Smooth muscle cell (in vitro differentiated cells): ENCODE measurements at regions not wholly inside any gene's neighbourhood (a gene's known extent, or its start where the extent isn't known, plus 50 kb on each side); places are given as distances from the start of the nearest gene placed in this dataset.

Source experiments
- DNase-seq: peaks from one replicate; lab custom pipeline; 2025; ENCODE audit not compliant: unreplicated experiment; lab: John Stamatoyannopoulos, UW
- H2AFZ ChIP-seq: fragments of 200-600 bp; sonication (generic); 2 replicates; pipeline ENCODE4 v1.6.0; 2016; ENCODE audit warnings: antibody characterized with exemption, low read depth, mild to moderate bottlenecking
- H3F3A ChIP-seq: fragments of 200-600 bp; sonication (generic); 2 replicates; pipeline ENCODE4 v1.6.0; 2017; ENCODE audit warnings: antibody characterized with exemption, low read depth
- H3K27ac ChIP-seq: fragments of 200-600 bp; sonication (generic); 2 replicates; pipeline ENCODE4 v1.5.1; 2016; ENCODE audit warnings: low read depth, mild to moderate bottlenecking
- H3K27me3 ChIP-seq: fragments of 200-600 bp; sonication (generic); 2 replicates; pipeline ENCODE4 v1.6.1; 2016; ENCODE audit warnings: low read depth, mild to moderate bottlenecking
- H3K36me3 ChIP-seq: fragments of 200-600 bp; sonication (generic); 2 replicates; pipeline ENCODE4 v1.5.1; 2016; ENCODE audit warnings: low read depth
- H3K4me1 ChIP-seq: fragments of 200-600 bp; sonication (generic); 2 replicates; pipeline ENCODE4 v1.5.1; 2016; ENCODE audit warnings: low read depth
- H3K4me2 ChIP-seq: fragments of 200-600 bp; sonication (generic); 2 replicates; pipeline ENCODE4 v1.6.0; 2016; ENCODE audit warnings: mild to moderate bottlenecking
- H3K4me3 ChIP-seq: fragments of 200-600 bp; sonication (generic); 2 replicates; pipeline ENCODE4 v1.5.1; 2016; ENCODE audit warnings: mild to moderate bottlenecking
- H3K79me2 ChIP-seq: fragments of 200-600 bp; sonication (generic); 2 replicates; pipeline ENCODE4 v1.6.0; 2016; ENCODE audit warnings: low read depth, mild to moderate bottlenecking
- H3K9ac ChIP-seq: fragments of 200-600 bp; sonication (generic); 2 replicates; pipeline ENCODE4 v1.6.0; 2016; ENCODE audit warnings: low read depth
- H3K9me3 ChIP-seq: fragments of 200-600 bp; sonication (generic); replicated peaks from 2 replicates; pipeline ENCODE4 v1.5.1; 2016; ENCODE audit warnings: low read depth
- H4K20me1 ChIP-seq: fragments of 200-600 bp; sonication (generic); 2 replicates; pipeline ENCODE4 v1.6.0; 2016; ENCODE audit warnings: low read depth
- WGBS: methylation state at CpG from one replicate; pipeline ENCODE4 v1.1.7; 2016; ENCODE audit warnings: low lambda C conversion rate; 5-methylcytosine and 5-hydroxymethylcytosine counted together
- TF ChIP-seq, protein P1 (sequence below): fragments of 200-600 bp; sonication (generic); IDR thresholded peaks from 2 replicates; pipeline ENCODE4 v1.5.1; 2017; ENCODE audit warnings: borderline replicate concordance, mild to moderate bottlenecking, antibody characterized with exemption; ENCODE audit not compliant: insufficient read depth, poor library complexity, severe bottlenecking

DNA sequence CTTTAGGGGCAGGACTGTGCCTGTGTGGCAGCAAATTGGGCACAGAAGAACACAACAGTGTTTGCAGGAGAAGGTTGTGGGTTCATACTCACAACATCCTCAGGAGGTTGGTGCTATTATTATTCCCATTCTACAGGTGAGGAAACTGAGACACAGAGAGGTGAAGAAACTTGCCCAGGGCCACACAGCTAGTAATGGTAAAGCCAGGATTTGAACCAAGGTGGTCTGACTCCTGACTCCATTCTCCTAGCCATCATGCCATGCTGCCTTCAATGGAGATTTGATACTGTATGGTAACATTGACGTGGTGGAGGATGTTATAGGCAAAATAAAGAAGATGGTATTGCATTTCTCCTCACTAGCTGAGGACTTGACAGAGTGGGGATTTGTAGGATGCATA lies 334.2 kb downstream of the RPS6KC1 start:
- no peak for DNase-seq
- no peaks in the 10 kb centered on the region for H3K36me3 ChIP-seq
- no peaks in the 10 kb centered on the region for H3F3A ChIP-seq
- no peaks in the 10 kb centered on the region for H3K79me2 ChIP-seq
- no peak overlapping the region for H3K27ac ChIP-seq
- H4K20me1 ChIP-seq = no peaks in the 10 kb centered on the region
- H3K4me2 ChIP-seq = no peak overlapping the region
- peaks cover 6% of the 10 kb centered on the region for H3K4me1 ChIP-seq
- H3K27me3 ChIP-seq = no peaks in the 10 kb centered on the region
- no peak overlapping the region for H3K4me3 ChIP-seq
- 96% methylated on average over 1 of the region's 1 CpG for WGBS
- no peak overlapping the region for H2AFZ ChIP-seq
- H3K9me3 ChIP-seq = no peaks in the 10 kb centered on the region
- H3K9ac ChIP-seq = no peak overlapping the region
- TF ChIP-seq, protein P1, sequence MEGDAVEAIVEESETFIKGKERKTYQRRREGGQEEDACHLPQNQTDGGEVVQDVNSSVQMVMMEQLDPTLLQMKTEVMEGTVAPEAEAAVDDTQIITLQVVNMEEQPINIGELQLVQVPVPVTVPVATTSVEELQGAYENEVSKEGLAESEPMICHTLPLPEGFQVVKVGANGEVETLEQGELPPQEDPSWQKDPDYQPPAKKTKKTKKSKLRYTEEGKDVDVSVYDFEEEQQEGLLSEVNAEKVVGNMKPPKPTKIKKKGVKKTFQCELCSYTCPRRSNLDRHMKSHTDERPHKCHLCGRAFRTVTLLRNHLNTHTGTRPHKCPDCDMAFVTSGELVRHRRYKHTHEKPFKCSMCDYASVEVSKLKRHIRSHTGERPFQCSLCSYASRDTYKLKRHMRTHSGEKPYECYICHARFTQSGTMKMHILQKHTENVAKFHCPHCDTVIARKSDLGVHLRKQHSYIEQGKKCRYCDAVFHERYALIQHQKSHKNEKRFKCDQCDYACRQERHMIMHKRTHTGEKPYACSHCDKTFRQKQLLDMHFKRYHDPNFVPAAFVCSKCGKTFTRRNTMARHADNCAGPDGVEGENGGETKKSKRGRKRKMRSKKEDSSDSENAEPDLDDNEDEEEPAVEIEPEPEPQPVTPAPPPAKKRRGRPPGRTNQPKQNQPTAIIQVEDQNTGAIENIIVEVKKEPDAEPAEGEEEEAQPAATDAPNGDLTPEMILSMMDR = no peak

DNA sequence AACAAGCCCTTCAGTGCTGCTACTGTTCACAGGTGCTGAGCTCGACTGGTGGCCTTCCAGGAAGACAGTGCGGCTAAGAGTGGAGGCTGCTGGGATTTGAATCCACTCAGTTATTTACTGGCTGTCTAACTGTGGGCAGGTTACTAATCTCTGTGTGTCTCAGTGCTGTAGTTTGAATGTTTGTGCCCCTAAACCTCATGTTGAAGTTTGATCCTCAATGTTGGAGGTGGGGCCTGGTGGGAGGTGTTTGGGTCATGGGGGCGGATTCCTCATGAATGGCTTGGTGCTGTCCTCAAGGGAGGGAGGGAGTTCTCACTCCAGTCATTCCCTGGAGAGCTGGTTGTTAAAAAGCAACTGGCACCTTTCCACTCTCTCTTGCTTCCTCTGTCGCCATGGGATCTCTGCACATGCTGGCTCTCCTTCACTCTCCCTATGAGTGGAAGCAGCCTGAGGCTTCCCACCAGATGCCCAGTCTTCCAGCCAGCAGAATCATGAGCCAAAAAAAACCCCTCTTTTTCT lies 334.8 kb downstream of the RPS6KC1 start:
- H3K79me2 ChIP-seq = no peaks in the 10 kb centered on the region
- peaks cover 6% of the 10 kb centered on the region for H3K4me1 ChIP-seq
- H4K20me1 ChIP-seq = no peaks in the 10 kb centered on the region
- no peaks in the 10 kb centered on the region for H3K36me3 ChIP-seq
- 83% methylated on average over 4 of the region's 4 CpGs for WGBS
- H2AFZ ChIP-seq = no peak overlapping the region
- DNase-seq = no peak
- no peak overlapping the region for H3K4me2 ChIP-seq
- no peak overlapping the region for H3K4me3 ChIP-seq
- no peak overlapping the region for H3K9ac ChIP-seq
- no peaks in the 10 kb centered on the region for H3K9me3 ChIP-seq
- no peak overlapping the region for H3K27ac ChIP-seq
- no peaks in the 10 kb centered on the region for H3K27me3 ChIP-seq
- TF ChIP-seq, protein P1 = no peak
- no peaks in the 10 kb centered on the region for H3F3A ChIP-seq

DNA sequence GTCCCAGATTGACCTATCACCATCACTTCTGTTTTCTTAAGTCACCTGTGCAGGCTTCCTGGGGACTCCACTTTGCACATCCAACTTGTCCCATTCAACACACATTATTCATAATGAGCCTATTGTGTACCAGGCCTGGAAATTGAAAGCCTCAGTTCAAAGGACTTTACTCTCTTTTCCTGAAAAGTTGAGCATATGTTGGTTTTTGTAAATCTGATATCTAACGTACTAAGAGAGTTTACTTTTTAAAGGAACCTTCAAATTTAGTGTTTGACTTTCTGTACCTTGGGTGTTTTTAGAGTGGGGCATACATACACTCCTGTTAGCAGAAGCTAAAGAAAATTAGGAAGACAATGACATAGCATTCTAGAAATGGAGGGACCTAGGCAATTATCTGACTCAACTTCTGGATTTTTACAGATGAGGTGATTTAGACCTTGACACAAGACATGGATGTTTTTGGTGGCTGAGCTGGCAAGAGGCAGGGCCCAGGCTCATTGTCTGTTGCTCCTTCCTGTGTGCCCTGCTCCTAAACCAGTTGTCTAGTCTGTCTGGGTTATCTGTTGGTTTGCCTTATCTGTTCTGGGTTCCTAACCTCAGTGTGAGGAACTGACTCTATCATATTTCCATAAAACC lies 336.5 kb downstream of the RPS6KC1 start:
- WGBS = 84% methylated on average over 1 of the region's 1 CpG
- Histone ChIP-seq H3K27me3 (no peaks in the 10 kb centered on the region), H3K9me3 (no peaks in the 10 kb centered on the region), H3K36me3 (no peaks in the 10 kb centered on the region), H3K79me2 (no peaks in the 10 kb centered on the region), H2AFZ (no peak overlapping the region), H3K4me2 (no peak overlapping the region), H3K4me1 (peaks cover 6% of the 10 kb centered on the region), H3F3A (no peaks in the 10 kb centered on the region), H3K9ac (no peak overlapping the region), H3K4me3 (no peak overlapping the region), H3K27ac (no peak overlapping the region), H4K20me1 (no peaks in the 10 kb centered on the region)
- DNase-seq = no peak
- TF ChIP-seq, protein P1 = no peak

DNA sequence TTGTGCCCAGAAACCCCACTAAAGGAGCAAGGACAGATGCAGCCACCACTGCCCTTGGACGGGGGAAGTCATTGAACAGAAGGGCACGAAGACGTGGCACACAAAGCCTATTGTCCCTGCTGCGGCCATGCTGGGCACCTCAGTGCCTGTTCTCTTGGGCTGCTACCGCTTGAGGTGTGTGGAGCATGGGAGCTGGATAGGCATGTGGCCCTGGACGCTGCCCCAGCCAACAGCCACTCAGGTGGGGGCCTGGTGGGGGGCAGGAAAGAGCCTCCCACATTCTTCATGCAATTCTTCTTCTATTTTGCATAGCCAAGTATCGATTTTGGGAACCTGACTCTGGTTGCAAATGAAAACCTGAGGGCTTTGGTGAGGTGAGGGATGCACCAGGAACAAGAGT lies 337.2 kb downstream of the RPS6KC1 start:
- H2AFZ ChIP-seq = no peak overlapping the region
- TF ChIP-seq, protein P1 = no peak
- peaks cover 6% of the 10 kb centered on the region for H3K4me1 ChIP-seq
- H3K9me3 ChIP-seq = no peaks in the 10 kb centered on the region
- no peaks in the 10 kb centered on the region for H4K20me1 ChIP-seq
- H3K36me3 ChIP-seq = no peaks in the 10 kb centered on the region
- H3F3A ChIP-seq = no peaks in the 10 kb centered on the region
- H3K79me2 ChIP-seq = no peaks in the 10 kb centered on the region
- no peak for DNase-seq
- no peak overlapping the region for H3K4me3 ChIP-seq
- H3K27ac ChIP-seq = no peak overlapping the region
- H3K27me3 ChIP-seq = no peaks in the 10 kb centered on the region
- WGBS = 94% methylated on average over 7 of the region's 7 CpGs
- no peak overlapping the region for H3K9ac ChIP-seq
- H3K4me2 ChIP-seq = no peak overlapping the region
